DMS153 treated with DMSO at 0.1 percent for 48 hours (cell line): ENCODE measurements at regions not wholly inside any gene's neighbourhood (a gene's known extent, or its start where the extent isn't known, plus 50 kb on each side); places are given as distances from the start of the nearest gene placed in this dataset.

Experiments
- DNase-seq: peaks from one replicate; lab custom pipeline; 2025; ENCODE audit not compliant: unreplicated experiment; lab: John Stamatoyannopoulos, UW

DNA sequence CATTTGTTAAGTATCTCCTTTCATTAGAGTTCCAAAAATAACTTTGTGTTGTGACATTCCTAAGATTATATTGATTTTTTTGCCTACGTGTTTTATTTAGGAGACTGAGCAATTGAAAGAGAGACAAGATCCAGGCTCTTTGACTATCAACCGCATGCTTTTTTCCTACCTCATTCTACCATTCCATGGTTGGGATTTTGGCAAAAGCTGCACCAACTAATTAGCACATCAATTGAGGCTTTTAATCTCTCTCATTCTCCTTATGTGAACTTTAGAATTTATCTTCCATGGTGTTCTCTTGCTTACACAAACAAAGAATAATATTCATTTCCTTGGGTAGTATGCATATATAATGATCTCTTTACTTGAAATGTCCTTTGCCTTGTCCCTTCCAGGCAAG, 338.7 kb upstream of the SMC2 start:
- no peak for DNase-seq

DNA sequence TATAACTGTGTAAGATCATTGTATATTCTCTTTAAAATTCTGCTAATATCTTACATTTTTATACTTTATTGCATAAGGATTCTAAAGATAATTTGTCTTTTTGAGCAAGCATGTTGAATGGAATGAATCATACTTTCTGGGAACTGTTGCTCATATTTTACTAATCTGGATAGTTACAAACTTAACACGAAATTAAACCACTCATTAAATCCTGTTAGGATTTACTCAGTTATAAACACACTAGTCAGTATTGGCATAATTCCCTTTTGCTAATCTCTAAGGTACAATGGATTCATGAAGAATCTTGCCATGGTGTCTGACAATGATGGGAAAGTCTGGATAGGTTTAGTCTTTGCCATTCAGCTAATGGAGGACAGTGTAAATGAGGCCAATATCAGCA, 338.1 kb upstream of the SMC2 start:
- DNase-seq: no peak

GRCh38 chr9:103757062-103757461, 337.0 kb upstream of the SMC2 start:
- DNase-seq: no peak

DNA sequence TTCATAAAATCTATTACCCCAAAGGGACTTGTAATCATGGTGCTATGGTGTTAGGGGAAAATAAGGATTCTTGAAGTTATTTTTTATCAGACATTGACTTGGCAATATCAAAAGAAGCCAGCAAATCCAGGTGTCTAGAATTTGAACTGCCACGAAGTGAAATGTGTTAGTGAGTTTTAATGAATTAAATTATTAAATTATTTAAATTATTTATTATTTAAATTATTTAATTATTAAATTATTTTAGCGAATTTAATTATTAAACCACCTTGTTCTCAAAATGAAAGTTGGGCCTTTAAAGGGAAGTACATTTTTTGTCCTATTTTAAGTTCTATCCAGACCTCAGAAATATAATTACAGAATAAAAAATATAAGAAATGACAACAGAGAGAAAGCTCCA, 332.6 kb upstream of the SMC2 start:
- no peak for DNase-seq

GRCh38 chr9:103789686-103790085, 304.4 kb upstream of the SMC2 start:
- no peak for DNase-seq

GRCh38 chr9:103798620-103799019, 295.5 kb upstream of the SMC2 start:
- peak; percentile 51 for DNase-seq

GRCh38 chr9:103799959-103800358, 294.1 kb upstream of the SMC2 start:
- no peak for DNase-seq

GRCh38 chr9:103802068-103802467, 292.0 kb upstream of the SMC2 start:
- no peak for DNase-seq

DNA sequence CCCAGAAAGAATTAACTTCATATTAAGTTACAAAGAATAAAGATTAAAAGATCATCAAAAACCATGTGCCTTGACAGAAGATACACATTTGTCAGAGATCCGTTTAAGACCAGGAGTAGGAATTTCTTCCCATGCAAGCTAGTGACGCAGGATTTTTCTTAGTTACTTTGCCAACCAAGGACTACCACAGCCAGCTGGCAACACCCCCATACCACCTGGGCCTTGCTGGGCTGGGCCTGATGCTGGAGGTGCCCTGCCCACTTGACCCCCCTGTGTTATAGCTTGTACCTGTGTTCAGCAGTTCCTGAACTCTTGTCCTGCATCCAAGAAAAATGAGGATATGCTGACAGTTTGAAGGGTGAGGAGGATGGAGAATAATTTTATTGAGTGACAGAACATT, 290.9 kb upstream of the SMC2 start:
- DNase-seq: no peak

- DNase-seq: no peak
Observed at GRCh38 chr9:103804077-103804735, 289.9 kb upstream of the SMC2 start.

DNA sequence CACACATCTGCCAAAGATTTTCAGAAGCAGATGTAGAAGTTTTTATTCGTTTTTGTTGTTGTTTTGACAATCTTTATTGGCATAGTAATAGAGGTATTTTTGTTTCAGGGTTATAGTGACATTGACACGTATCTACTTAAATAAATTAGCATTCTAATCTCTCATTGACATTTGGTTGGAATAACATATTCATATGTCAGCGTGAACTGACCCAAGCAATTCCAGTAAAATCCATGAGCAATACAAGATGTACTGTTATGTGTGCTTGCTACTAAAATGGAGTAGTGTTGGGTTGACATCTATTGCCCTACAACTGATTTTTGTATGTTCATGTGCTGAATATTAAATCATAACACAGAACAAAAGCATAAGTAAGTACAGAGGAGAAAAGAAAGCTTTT, 284.4 kb upstream of the SMC2 start:
- no peak for DNase-seq

GRCh38 chr9:103811462-103811861, 282.6 kb upstream of the SMC2 start:
- DNase-seq: no peak

GRCh38 chr9:103816146-103816545, 278.0 kb upstream of the SMC2 start:
- DNase-seq: no peak

DNA sequence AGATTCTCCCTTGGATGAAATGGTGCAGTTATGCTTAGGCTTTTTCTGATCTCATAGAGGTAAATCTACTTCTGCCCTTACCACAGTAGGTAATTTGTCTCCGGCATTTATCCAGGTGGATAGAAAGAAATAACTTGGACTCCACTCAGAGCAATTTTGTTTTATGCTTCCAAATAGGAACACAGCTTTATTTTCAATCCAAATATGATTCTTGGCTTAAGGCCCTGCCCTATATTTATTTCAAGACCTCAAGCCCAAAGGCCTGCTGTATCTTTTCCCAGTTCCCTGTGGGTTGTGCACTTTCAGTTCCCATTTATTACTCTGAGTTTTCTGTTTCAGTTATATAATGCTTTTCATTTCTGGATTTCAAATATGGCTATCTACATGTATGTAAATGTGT, 274.2 kb upstream of the SMC2 start:
- DNase-seq: no peak

DNA sequence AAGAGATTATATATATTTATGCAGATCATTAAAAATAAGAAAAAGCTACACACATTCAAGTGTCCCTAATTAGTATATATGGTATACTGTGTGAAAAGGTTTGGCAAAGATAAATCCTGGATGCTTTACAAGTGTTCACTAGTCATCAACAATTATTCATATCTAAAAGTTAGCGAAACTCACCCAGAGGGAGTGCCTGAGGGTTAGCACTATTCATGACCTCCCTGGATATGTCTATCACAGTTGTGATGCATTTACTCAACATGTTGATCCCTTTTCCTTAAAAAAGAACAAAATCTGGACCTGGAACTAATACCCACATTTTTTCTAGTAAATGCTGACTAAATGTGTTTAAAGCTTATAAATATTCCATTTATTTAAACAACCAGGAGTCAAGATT, 273.0 kb upstream of the SMC2 start:
- DNase-seq: no peak

- DNase-seq: no peak
Observed at GRCh38 chr9:103837940-103838339, 256.2 kb upstream of the SMC2 start.

- no peak for DNase-seq
Observed at GRCh38 chr9:103839197-103839596, 254.9 kb upstream of the SMC2 start.

DNA sequence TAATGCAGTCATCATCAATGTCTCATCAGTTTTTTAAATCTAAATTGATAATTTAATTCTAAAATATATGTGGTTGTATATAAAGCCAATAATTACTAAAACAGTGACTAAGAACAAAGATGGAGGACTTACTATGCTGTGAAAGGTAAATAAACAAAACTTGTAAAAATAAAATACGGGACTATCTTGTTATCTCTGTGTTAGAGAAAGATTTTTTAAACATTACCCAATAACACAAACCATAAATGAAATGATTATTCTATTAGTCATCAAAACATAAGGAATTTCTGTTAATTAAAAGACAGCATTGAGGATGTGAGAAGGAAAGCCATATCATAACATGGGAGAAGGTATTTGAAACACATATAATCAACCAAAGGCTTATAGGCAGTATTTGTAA, 226.2 kb upstream of the SMC2 start:
- DNase-seq: no peak

- no peak for DNase-seq
Observed at GRCh38 chr9:103872811-103873210, 221.3 kb upstream of the SMC2 start.

- no peak for DNase-seq
Observed at GRCh38 chr9:103881419-103881818, 212.7 kb upstream of the SMC2 start.

DNA sequence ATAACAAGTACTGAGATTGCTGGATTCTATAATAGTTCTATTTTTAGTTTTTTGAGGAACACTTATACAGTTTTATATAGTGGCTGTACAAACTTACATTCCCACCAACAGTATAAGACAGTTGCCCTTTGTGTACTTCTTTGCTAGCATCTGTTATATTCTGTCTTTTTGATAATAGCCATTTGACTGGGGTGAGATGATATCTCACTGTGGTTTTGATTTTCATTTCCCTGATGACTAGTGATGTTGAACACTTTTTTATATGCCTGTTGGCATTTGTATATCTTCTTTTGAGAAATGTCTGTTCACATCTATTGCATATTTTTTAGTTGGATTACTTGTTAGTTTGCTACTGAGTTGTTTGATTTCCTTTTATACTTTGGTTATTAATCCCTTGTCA, 204.1 kb upstream of the SMC2 start:
- DNase-seq: no peak

GRCh38 chr9:103894184-103894583, 199.9 kb upstream of the SMC2 start:
- no peak for DNase-seq

GRCh38 chr9:103898550-103898949, 195.6 kb upstream of the SMC2 start:
- DNase-seq: no peak

- no peak for DNase-seq
Observed at GRCh38 chr9:103899866-103900265, 194.2 kb upstream of the SMC2 start.
